BE2C (cell line): ENCODE measurements at regions not wholly inside any gene's neighbourhood (a gene's known extent, or its start where the extent isn't known, plus 50 kb on each side); places are given as distances from the start of the nearest gene placed in this dataset.
"Not testable (repeated sequence)": the region's sequence is repeated elsewhere in the genome, so short reads cannot be mapped to it uniquely, and the experiment has no call there.

Source experiments
- DNase-seq: peaks from one replicate; pipeline ENCODE4 v3.0.0-alpha.2; 2020
- H3K27me3 ChIP-seq: fragments of 250-450 bp; sonication (Bioruptor Pico); 2 replicates; pipeline ENCODE4 v1.5.1; 2020; ENCODE audit warnings: mild to moderate bottlenecking
- H3K36me3 ChIP-seq: fragments of 250-450 bp; sonication (Bioruptor Pico); 2 replicates; pipeline ENCODE4 v1.5.1; 2020; ENCODE audit warnings: mild to moderate bottlenecking
- H3K4me1 ChIP-seq: fragments of 250-450 bp; sonication (Bioruptor Pico); 2 replicates; pipeline ENCODE4 v1.5.1; 2020
- H3K4me3 ChIP-seq: 2 replicates; pipeline ENCODE4 v1.5.1; 2011; ENCODE audit warnings: low read depth, low read length
- H3K9me3 ChIP-seq: fragments of 250-450 bp; sonication (Bioruptor Pico); 2 replicates; pipeline ENCODE4 v1.5.1; 2020
- CTCF ChIP-seq: IDR thresholded peaks from 2 replicates; pipeline ENCODE4 v1.5.1; 2012; ENCODE audit warnings: mild to moderate bottlenecking, low read depth, low read length

GRCh38 chr7:106713452-106713851 is 52.5 kb upstream of the CCDC71L start:
- H3K27me3 ChIP-seq, DNase-seq, H3K36me3 ChIP-seq, H3K4me1 ChIP-seq, H3K4me3 ChIP-seq, H3K9me3 ChIP-seq: not testable (repeated sequence)

GRCh38 chr7:106714590-106715442 is 53.9 kb upstream of the CCDC71L start:
- not testable (repeated sequence) for H3K4me1 ChIP-seq, H3K4me3 ChIP-seq, H3K36me3 ChIP-seq, H3K27me3 ChIP-seq, DNase-seq, H3K9me3 ChIP-seq

GRCh38 chr7:106715730-106716129 is 54.8 kb upstream of the CCDC71L start:
- Histone ChIP-seq H3K36me3 (no peaks in the 10 kb centered on the region), H3K9me3 (no peaks in the 10 kb centered on the region), H3K27me3 (no peaks in the 10 kb centered on the region), H3K4me1 (no peaks in the 10 kb centered on the region), H3K4me3 (no peak overlapping the region)
- no peak for DNase-seq
- no peak for TF ChIP-seq CTCF

GRCh38 chr7:106717254-106717954 is 56.4 kb upstream of the CCDC71L start:
- no peaks in the 10 kb centered on the region for H3K4me1 ChIP-seq
- no peak for TF ChIP-seq CTCF
- no peak overlapping the region for H3K4me3 ChIP-seq

GRCh38 chr7:106717955-106718871 is 57.3 kb upstream of the CCDC71L start:
- no peak for TF ChIP-seq CTCF
- no peak overlapping the region for H3K4me3 ChIP-seq

More at GRCh38 chr7:106717254-106717954, 56.4 kb upstream of the CCDC71L start:
- H3K36me3 ChIP-seq, result no peaks in the 10 kb centered on the region
- no peaks in the 10 kb centered on the region for H3K27me3 ChIP-seq
- H3K9me3 ChIP-seq, result no peaks in the 10 kb centered on the region
- DNase-seq, result no peak

GRCh38 chr7:106720641-106721040 is 59.7 kb upstream of the CCDC71L start:
- Histone ChIP-seq H3K4me3 (no peak overlapping the region), H3K36me3 (no peaks in the 10 kb centered on the region), H3K9me3 (no peaks in the 10 kb centered on the region), H3K27me3 (no peaks in the 10 kb centered on the region), H3K4me1 (no peaks in the 10 kb centered on the region)
- TF ChIP-seq CTCF, result no peak
- no peak for DNase-seq

More at GRCh38 chr7:106717955-106718871, 57.3 kb upstream of the CCDC71L start:
- Histone ChIP-seq H3K9me3 (no peaks in the 10 kb centered on the region), H3K4me1 (no peaks in the 10 kb centered on the region), H3K36me3 (no peaks in the 10 kb centered on the region), H3K27me3 (no peaks in the 10 kb centered on the region)
- no peak for DNase-seq
